Aorta (tissue), 5 donors: ENCODE measurements at regions not wholly inside any gene's neighbourhood (a gene's known extent, or its start where the extent isn't known, plus 50 kb on each side); places are given as distances from the start of the nearest gene placed in this dataset.
"Not testable (repeated sequence)": the region's sequence is repeated elsewhere in the genome, so short reads cannot be mapped to it uniquely, and the experiment has no call there.

Experiments used
- ATAC-seq: fragments of 200-7000 bp; cut with Tn5 transposase; one replicate; pipeline ENCODE4 v1.9.1; 2022; ENCODE audit warnings: moderate library complexity; ENCODE audit not compliant: low FRiP score
- DNase-seq, 2 donors: peaks; one replicate each; pipeline ENCODE4 v3.0.0-alpha.2; 2020
- H3K27ac ChIP-seq, 2 donors: one replicate each; pipeline ENCODE4 v1.5.1; 2013; ENCODE audit warnings: low read length in 2 of 2, mild to moderate bottlenecking in 2 of 2, moderate library complexity in 2 of 2, control low read depth in 1 of 2, inconsistent platforms in 1 of 2, low read depth in 1 of 2
- H3K27me3 ChIP-seq, 2 donors: one replicate each; pipeline ENCODE4 v1.6.1; 2013; ENCODE audit warnings: control low read depth in 1 of 2, low read length in 1 of 2, mild to moderate bottlenecking in 1 of 2, moderate library complexity in 1 of 2; ENCODE audit not compliant: insufficient read depth in 2 of 2, control insufficient read depth in 1 of 2
- H3K36me3 ChIP-seq, 2 donors: one replicate each; pipeline ENCODE4 v1.6.1; 2013; ENCODE audit warnings: control low read depth in 1 of 2, low read length in 1 of 2, mild to moderate bottlenecking in 1 of 2; ENCODE audit not compliant: insufficient read depth in 2 of 2, control insufficient read depth in 1 of 2
- H3K4me1 ChIP-seq, 2 donors: one replicate each; pipeline ENCODE4 v1.6.1; 2013; ENCODE audit warnings: low read length in 2 of 2, control low read depth in 1 of 2, mild to moderate bottlenecking in 1 of 2, moderate library complexity in 1 of 2; ENCODE audit not compliant: insufficient read depth in 2 of 2, control insufficient read depth in 1 of 2
- H3K4me3 ChIP-seq, 2 donors: one replicate each; pipeline ENCODE4 v1.5.1; 2013; ENCODE audit warnings: low read length in 2 of 2, control low read depth in 1 of 2, mild to moderate bottlenecking in 1 of 2
- H3K9me3 ChIP-seq: one replicate; pipeline ENCODE4 v1.6.1; 2013; ENCODE audit warnings: mild to moderate bottlenecking, low read length; ENCODE audit not compliant: control insufficient read depth
- WGBS, 2 donors: extraction: QIAGEN DNeasy Blood & Tissue Kit; methylation state at CpG; one replicate each; pipeline ENCODE4 v1.1.7; 2013; 5-methylcytosine and 5-hydroxymethylcytosine counted together
- intact Hi-C, 2 donors: fragments of 100-400 bp; cut with DNase I; formaldehyde crosslinking; loops; one replicate each; pipeline versions ENCODE4 v1.14.2 to v1.15.0; 2022
- donor health status: healthy with polysubstance abuse.
- donor health status: Bipolar disorder and iron deficiency.
- donor health status: DM: no; HTN: no; CAD: no.
- donor health status: DM: no; HTN: no; CAD: no.
- donor health status: DM: yes; HTN: yes; CAD: no.

GRCh38 chr3:24683633-24684384, 189.2 kb upstream of the THRB start:
- Histone ChIP-seq H3K27ac (no peak overlapping the region), H3K4me3 (no peak overlapping the region), H3K36me3 (no peaks in the 10 kb centered on the region), H3K27me3 (peaks cover 0 to 2% of the 10 kb centered on the region in 2 donors), H3K4me1 (peaks cover 0 to 2% of the 10 kb centered on the region in 2 donors), H3K9me3 (no peaks in the 10 kb centered on the region)
- ATAC-seq (peak; percentile 62), DNase-seq (no peak)
- 17 to 19% methylated on average over 6 of the region's 6 CpGs for WGBS, 2 donors
- intact Hi-C loops = loop anchor here (2.0 to 10.0 kb wide), 5 partner anchors 319 to 799 kb away; no protein-coding TSS in a partner anchor

GRCh38 chr3:24684506-24685023, 189.9 kb upstream of the THRB start:
- Histone ChIP-seq H3K4me3 (no peak overlapping the region), H3K27me3 (peaks cover 0 to 2% of the 10 kb centered on the region in 2 donors), H3K9me3 (no peaks in the 10 kb centered on the region), H3K27ac (no peak overlapping the region), H3K36me3 (no peaks in the 10 kb centered on the region), H3K4me1 (peaks cover 0 to 2% of the 10 kb centered on the region in 2 donors)
- ATAC-seq = no peak
- intact Hi-C loops = loop anchor here (5.0 to 10.0 kb wide), 5 partner anchors 320 to 800 kb away; no protein-coding TSS in a partner anchor
- 88 to 92% methylated on average over 6 of the region's 6 CpGs for WGBS, 2 donors
- no peak for DNase-seq

DNA sequence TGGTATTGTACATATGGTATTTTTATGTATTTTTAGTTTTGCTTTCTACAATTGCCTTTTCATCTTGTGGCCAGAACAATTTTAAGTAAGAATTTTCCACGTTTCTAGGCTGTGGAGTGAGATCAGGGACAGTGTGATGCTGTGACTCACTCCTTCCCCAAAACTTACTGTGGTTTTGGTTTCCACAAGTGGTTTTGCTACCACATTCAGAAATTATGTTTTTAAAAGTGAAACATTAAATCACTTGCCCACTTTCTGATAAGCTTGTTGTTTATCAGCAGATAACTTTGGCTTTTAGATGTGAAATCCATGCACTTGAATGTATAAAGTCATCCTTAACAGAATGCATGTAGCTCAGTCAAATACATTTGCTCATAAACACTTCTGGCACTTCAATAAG, 192.2 kb upstream of the THRB start:
- Histone ChIP-seq H3K27ac (peak overlapping the region in 1 of 2 donors; percentile 57), H3K27me3 (peaks cover 0 to 2% of the 10 kb centered on the region in 2 donors), H3K4me1 (peaks cover 0 to 2% of the 10 kb centered on the region in 2 donors), H3K9me3 (no peaks in the 10 kb centered on the region), H3K4me3 (no peak overlapping the region), H3K36me3 (no peaks in the 10 kb centered on the region)
- intact Hi-C loops = loop anchor here (5.0 to 10.0 kb wide), 5 partner anchors 322 to 802 kb away; no protein-coding TSS in a partner anchor
- 0 to 3% methylated on average over 1 of the region's 1 CpG for WGBS, 2 donors
- ATAC-seq (no peak), DNase-seq (no peak)

DNA sequence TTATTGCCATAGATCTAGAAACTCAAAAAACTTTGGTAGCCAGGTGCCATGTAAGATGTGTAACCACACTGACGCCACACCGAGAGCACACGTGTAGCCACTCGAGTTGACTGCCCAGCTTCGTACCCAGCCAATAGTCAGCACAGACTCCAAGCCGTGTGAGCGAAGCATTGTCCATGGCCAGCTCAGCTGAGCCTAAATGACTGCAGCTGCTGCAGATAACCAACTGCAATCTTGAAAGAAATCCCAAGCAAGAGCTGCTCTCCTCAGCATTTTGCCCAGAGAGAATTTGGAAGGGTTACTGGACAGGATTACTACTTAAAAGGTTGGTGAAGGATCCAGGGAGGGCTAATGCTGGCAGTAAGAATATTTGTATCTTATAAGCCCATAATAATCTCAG, 193.0 kb upstream of the THRB start:
- H3K4me3 ChIP-seq = no peak overlapping the region
- intact Hi-C loops = loop anchor here (5.0 to 10.0 kb wide), 5 partner anchors 323 to 803 kb away; no protein-coding TSS in a partner anchor
- WGBS, 2 donors = 91 to 96% methylated on average over 7 of the region's 7 CpGs
- no peak overlapping the region for H3K27ac ChIP-seq
- H3K27me3 ChIP-seq = peaks cover 0 to 2% of the 10 kb centered on the region in 2 donors
- H3K9me3 ChIP-seq = no peaks in the 10 kb centered on the region
- peaks cover 0 to 2% of the 10 kb centered on the region in 2 donors for H3K4me1 ChIP-seq
- DNase-seq (no peak), ATAC-seq (peak; percentile 47)
- H3K36me3 ChIP-seq = no peaks in the 10 kb centered on the region

- Histone ChIP-seq H3K36me3 (no peaks in the 10 kb centered on the region), H3K4me1 (peaks cover 0 to 2% of the 10 kb centered on the region in 2 donors), H3K4me3 (no peak overlapping the region), H3K27me3 (no peaks in the 10 kb centered on the region), H3K9me3 (no peaks in the 10 kb centered on the region), H3K27ac (no peak overlapping the region)
- 79 to 85% methylated on average over 2 of the region's 2 CpGs for WGBS, 2 donors
- ATAC-seq (no peak), DNase-seq (no peak)
- intact Hi-C loops = loop anchor here (5.0 to 10.0 kb wide), 5 partner anchors 324 to 804 kb away; no protein-coding TSS in a partner anchor
Measured at GRCh38 chr3:24688446-24689148, 193.9 kb upstream of the THRB start.

- Histone ChIP-seq H3K27me3 (no peaks in the 10 kb centered on the region), H3K4me3 (no peak overlapping the region), H3K36me3 (no peaks in the 10 kb centered on the region), H3K9me3 (no peaks in the 10 kb centered on the region), H3K27ac (no peak overlapping the region), H3K4me1 (peaks cover 0 to 2% of the 10 kb centered on the region in 2 donors)
- WGBS, 2 donors = 87 to 93% methylated on average over 3 of the region's 3 CpGs
- DNase-seq (no peak), ATAC-seq (no peak)
- intact Hi-C loops = loop anchor here (5.0 to 10.0 kb wide), 5 partner anchors 325 to 805 kb away; no protein-coding TSS in a partner anchor
Measured at GRCh38 chr3:24689353-24689752, 194.7 kb upstream of the THRB start.

GRCh38 chr3:24690777-24691176, 196.1 kb upstream of the THRB start:
- intact Hi-C loops = no loop called here
- no peak for DNase-seq
- WGBS, 2 donors = 88 to 97% methylated on average over 1 of the region's 1 CpG
- Histone ChIP-seq H3K27me3 (no peaks in the 10 kb centered on the region), H3K9me3 (no peaks in the 10 kb centered on the region), H3K36me3 (no peaks in the 10 kb centered on the region), H3K4me1 (peaks cover 0 to 2% of the 10 kb centered on the region in 2 donors), H3K4me3 (no peak overlapping the region), H3K27ac (no peak overlapping the region)
- no peak for ATAC-seq

DNA sequence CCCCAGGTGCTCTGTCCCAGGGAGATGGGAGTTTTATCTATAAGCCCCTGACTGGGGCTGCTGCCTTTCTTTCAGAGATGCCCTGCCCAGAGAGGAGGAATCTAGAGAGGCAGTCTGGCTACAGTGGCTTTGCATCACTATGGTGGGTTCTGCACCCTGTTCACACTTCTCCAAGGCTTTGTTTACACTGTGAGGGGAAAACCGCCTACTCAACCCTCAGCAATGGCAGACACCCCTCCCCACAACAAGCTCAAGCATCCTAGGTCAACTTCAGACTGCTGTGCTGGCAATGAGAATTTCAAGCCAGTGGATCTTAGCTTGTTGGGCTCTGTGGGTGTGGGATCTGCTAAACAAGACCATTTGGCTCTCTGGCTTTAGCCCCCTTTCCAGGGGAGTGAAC, 204.4 kb upstream of the THRB start:
- 84 to 93% methylated on average over 1 of the region's 1 CpG for WGBS, 2 donors
- ATAC-seq, H3K4me3 ChIP-seq, H3K27me3 ChIP-seq, DNase-seq, H3K9me3 ChIP-seq, intact Hi-C loops, H3K36me3 ChIP-seq, H3K27ac ChIP-seq, H3K4me1 ChIP-seq: not testable (repeated sequence)
